ENCODE measurements at regions not wholly inside any gene's neighbourhood (a gene's known extent, or its start where the extent isn't known, plus 50 kb on each side); places are given as distances from the start of the nearest gene placed in this dataset.

DNA sequence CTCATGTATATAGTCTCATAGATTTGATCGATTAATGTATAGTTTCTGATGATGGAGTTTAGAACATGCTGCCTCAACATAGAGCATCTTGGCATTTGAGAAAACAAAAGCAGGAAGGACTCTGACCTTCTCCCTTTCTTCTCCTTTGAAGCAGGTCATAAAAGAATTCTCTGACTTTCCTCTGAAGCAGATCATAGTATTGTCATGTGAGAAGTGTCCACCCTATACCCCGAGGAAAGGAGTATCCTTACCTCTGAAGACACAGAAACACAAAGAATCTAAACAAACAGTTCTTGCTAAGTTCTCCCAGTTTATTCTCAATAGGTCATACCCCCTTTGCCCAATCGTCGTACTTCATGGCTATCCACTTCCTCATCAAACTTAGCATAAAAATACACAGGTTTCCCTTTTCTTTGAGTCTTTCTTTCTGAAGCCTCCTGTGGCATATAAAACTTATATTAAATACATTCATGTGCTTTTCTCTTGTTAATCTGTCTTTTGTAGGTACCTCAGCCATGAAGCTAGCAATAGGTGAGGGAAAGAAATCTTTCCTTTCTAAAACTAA is 194.9 kb downstream of the REEP3 start:
- no peaks in the 10 kb centered on the region for H3K36me3 Mint-ChIP-seq
- H3K4me1 Mint-ChIP-seq, result peaks cover 3% of the 10 kb centered on the region
- no peak overlapping the region for H3K4me3 Mint-ChIP-seq
- H3K27ac Mint-ChIP-seq, result peak overlapping the region; percentile 22
- no peaks in the 10 kb centered on the region for H3K27me3 Mint-ChIP-seq
- ATAC-seq (ENCODE audit: low read depth), result no peak
- DNase-seq (ENCODE audit: low spot score in 2 of 2), result no peak
- H3K9me3 Mint-ChIP-seq, result no peaks in the 10 kb centered on the region

DNA sequence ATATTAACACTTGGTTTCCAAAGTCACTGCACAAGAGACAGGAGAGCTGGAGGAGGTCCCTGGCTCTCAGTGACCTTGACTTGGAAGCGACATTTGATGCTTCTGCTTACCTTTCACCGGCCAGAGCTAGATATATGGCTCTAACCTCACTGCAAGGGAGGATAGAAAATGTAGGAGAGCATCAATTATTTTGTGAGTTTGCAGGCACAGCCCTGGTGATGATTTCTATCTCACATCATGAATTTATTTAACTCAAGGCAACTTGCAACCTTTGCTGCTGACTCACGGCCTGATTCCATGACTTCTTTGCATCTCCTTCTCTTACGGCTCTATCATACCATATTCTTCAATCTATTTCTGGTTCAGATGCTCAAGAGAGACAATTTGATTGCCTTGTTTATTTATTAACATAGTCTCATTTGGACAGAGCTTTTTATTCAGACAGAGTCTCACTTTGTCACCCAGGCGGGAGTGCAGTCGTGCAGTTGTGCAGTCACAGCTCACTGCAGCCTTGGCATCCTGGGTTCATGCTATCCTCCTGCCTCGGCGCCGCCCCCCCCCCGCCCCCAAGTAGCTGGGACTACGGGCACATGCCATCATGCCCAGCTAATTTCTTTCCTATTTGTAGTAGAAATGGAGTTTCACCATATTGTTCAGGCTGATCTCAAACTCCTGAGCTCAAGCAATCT is 196.0 kb downstream of the REEP3 start:
- Mint-ChIP-seq H3K27me3 (peaks cover 2% of the 10 kb centered on the region), H3K9me3 (no peaks in the 10 kb centered on the region), H3K36me3 (no peaks in the 10 kb centered on the region), H3K4me1 (no peaks in the 10 kb centered on the region), H3K27ac (no peak overlapping the region), H3K4me3 (no peak overlapping the region)
- DNase-seq (ENCODE audit: low spot score in 2 of 2) (no peak), ATAC-seq (ENCODE audit: low read depth) (no peak)

DNA sequence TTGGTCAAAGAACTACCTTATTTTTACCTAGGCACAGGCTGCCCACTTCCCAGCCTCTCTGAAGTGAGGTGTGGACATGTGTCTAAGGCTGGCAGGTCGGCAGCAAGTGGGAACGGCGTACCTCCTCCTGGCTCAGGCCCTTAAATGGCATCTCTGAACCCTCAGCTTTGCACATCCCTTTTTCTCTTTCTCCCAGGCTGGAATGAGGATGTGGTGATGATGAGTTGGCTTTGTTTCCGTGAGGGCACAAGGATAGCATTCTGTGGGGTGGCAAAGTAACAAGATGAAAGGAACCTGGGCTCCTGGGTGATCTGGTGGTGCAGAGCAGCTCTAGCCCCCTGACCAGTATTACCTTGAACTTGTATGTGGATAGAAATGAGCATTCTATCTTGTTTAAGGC is 196.8 kb downstream of the REEP3 start:
- Mint-ChIP-seq H3K27me3 (peaks cover 4% of the 10 kb centered on the region), H3K9me3 (no peaks in the 10 kb centered on the region), H3K36me3 (no peaks in the 10 kb centered on the region), H3K4me3 (no peak overlapping the region), H3K4me1 (no peaks in the 10 kb centered on the region), H3K27ac (no peak overlapping the region)
- ATAC-seq (ENCODE audit: low read depth) (no peak), DNase-seq (ENCODE audit: low spot score in 2 of 2) (no peak)

DNA sequence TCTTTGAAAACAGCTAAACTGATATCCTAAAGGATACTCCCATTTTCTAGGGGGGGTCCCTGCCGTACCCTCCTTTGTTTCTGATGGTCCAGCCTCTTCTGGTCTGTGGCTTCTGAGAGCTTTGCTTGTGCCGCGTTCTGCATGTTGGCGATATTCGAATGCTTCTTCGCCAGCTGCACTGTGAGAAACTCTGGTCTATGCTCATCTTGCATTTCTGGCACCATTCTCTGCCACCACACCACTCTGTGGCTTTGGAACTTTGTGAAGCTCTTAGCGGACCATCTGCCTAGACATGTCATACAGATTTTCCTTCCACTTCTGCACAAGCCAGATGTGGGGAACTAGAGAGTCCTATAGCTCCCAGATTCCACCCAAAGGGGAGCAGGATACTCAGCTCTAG is 197.2 kb downstream of the REEP3 start:
- Mint-ChIP-seq H3K36me3 (no peaks in the 10 kb centered on the region), H3K9me3 (no peaks in the 10 kb centered on the region), H3K27me3 (peaks cover 6% of the 10 kb centered on the region), H3K4me1 (no peaks in the 10 kb centered on the region), H3K4me3 (no peak overlapping the region), H3K27ac (peak overlapping the region; percentile 60)
- ATAC-seq (ENCODE audit: low read depth) (no peak), DNase-seq (ENCODE audit: low spot score in 2 of 2) (no peak)

DNA sequence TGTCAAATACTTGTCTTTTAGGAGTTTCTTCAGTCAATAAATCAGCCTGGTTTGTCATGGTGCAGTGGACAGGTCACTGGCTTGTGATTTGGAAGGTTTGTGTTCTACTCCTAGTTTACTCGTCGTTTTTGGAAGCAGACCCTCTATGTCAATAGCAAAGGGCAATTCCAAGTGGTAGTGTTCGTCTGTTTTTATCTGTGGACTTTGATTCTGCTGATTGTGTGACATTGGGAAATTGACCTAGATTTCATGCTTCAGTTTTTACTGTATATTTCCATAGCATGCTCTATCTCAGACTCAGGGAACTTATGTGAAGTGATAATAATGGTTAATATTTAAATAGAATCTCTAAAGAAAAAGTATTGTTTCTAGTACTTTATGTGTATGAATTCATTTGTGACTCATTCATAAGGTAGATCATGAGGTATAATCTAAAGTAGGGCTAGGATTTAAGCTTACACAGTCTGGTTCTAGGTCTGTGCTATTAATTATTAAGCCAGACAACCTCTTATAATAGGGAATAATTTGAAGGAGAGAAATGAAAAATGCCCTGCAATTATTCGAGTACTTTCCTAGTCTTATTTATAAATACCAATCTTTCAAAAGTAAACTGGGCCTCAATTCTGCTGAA is 198.1 kb downstream of the REEP3 start:
- Mint-ChIP-seq H3K9me3 (no peaks in the 10 kb centered on the region), H3K4me3 (no peak overlapping the region), H3K27ac (peak overlapping the region; percentile 60), H3K36me3 (no peaks in the 10 kb centered on the region), H3K27me3 (peaks cover 11% of the 10 kb centered on the region), H3K4me1 (no peaks in the 10 kb centered on the region)
- no peak for ATAC-seq (ENCODE audit: low read depth)
- no peak for DNase-seq (ENCODE audit: low spot score in 2 of 2)

DNA sequence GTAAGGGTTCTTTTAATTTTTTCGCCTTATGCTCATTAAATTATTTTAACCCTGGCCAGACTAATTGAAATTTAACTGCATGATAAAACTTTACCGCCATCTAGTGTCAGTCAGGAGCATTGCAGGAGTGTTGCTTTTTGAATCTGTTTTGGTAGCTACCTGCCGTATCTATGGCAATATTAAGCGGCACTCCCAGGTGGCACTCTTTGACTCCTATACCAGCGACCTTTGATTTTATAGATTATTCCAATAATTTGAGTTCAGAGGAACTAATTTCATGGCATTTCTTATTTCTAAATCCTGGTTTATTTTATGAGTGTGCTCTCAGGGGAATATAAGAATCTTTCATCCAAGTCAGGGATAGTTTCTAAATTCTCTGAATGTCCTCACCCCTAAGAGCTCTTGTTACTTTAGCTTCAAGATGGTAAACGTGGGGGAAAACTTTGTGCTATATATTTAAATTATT is 198.9 kb downstream of the REEP3 start:
- peak overlapping the region; percentile 65 for H3K27ac Mint-ChIP-seq
- peak; percentile 45 to 67 for DNase-seq (ENCODE audit: low spot score in 2 of 2)

DNA sequence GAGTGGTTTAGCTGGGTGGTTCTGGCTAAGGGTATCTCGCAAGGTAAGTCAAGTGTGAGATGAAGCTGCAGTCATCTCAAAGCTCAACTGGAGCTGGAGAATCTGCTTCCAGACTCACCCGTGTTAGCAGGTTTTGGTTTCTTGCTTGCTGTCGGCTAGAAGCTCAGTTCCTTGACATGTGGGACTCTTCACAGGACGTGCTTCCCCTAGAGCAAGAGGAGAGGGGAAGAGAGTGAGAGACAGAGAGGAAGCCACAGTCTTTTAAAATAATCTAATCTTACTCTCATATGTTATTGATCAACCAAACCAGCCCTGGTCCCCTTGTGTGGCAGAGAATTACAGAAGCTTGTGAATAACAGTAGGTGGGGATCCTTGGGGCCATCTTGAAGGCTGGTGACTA is 199.5 kb downstream of the REEP3 start:
- no peaks in the 10 kb centered on the region for H3K4me1 Mint-ChIP-seq
- peaks cover 14% of the 10 kb centered on the region for H3K27me3 Mint-ChIP-seq
- no peaks in the 10 kb centered on the region for H3K36me3 Mint-ChIP-seq
- DNase-seq (ENCODE audit: low spot score in 2 of 2) (no peak), ATAC-seq (ENCODE audit: low read depth) (peak; percentile 23)
- H3K27ac Mint-ChIP-seq, result peak overlapping the region; percentile 65
- H3K4me3 Mint-ChIP-seq, result no peak overlapping the region
- H3K9me3 Mint-ChIP-seq, result no peaks in the 10 kb centered on the region

More for the DNA sequence above, 198.9 kb downstream of the REEP3 start:
- Mint-ChIP-seq H3K9me3 (no peaks in the 10 kb centered on the region), H3K27me3 (peaks cover 14% of the 10 kb centered on the region), H3K36me3 (no peaks in the 10 kb centered on the region), H3K4me1 (no peaks in the 10 kb centered on the region), H3K4me3 (no peak overlapping the region)
- ATAC-seq (ENCODE audit: low read depth), result peak; percentile 83

DNA sequence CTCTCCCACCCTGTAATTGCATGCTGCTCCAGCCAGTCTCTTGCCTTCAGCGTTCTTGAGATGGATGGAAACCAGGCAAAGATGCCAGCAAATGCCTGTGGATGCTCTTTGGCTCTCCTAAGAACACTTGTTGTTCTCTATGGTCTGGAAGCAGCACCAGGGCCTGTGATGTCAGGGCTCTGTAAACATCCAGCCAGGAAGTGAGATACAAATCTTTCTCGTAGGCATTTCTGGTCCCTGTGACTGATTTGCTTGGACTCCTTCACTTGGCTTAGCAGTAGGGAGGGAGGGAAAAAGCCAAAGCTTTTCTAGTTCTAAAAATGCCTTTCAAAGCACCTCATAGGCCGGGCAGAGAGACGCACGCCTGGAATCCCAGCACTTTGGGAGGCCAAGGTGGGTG is 201.3 kb downstream of the REEP3 start:
- ATAC-seq (ENCODE audit: low read depth) (no peak), DNase-seq (ENCODE audit: low spot score in 2 of 2) (no peak)
- H3K36me3 Mint-ChIP-seq, result no peaks in the 10 kb centered on the region
- peaks cover 27% of the 10 kb centered on the region for H3K27me3 Mint-ChIP-seq
- H3K27ac Mint-ChIP-seq, result no peak overlapping the region
- no peaks in the 10 kb centered on the region for H3K9me3 Mint-ChIP-seq
- no peak overlapping the region for H3K4me3 Mint-ChIP-seq
- H3K4me1 Mint-ChIP-seq, result no peaks in the 10 kb centered on the region

DNA sequence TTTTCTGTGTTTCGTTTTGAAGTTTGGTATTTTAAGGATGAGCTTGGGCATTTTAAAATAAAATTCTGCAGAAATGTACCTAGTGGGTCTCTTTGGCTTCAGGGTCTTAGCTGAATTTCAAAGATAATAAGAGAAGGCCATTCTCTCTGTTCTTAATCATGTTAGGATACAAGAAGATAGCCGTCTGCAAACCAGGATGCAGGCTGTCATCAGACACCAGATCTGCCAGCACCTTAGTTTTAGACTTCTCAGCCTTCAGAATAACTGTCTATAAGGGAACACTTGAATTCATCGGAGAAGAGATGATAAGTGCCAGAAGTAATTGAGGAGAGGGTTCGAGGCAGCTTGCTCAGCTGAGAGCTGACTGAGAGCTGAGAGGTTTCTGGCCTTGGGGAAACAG is 202.1 kb downstream of the REEP3 start:
- H3K27ac Mint-ChIP-seq, result no peak overlapping the region
- no peaks in the 10 kb centered on the region for H3K36me3 Mint-ChIP-seq
- H3K4me1 Mint-ChIP-seq, result no peaks in the 10 kb centered on the region

DNA sequence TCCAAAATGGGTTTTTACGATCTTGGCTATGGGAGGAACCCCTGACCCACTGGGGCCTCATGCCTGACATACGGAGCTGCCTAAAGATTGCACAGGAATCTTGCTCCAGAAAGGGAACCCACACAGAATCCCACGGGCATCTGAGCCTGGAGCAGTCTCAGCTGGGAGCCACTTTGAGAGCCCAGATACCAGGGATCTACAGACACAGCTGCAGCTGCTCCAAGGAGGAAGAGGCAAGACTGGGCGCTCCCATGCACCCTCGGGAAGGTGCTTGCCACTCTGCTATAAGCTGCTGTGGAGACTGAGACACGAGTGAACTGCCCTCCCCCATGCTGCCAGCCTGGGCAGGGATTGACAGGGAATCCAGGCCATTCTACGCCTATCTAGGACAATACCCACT is 202.5 kb downstream of the REEP3 start:
- H3K36me3 Mint-ChIP-seq, result no peaks in the 10 kb centered on the region
- peaks cover 29% of the 10 kb centered on the region for H3K27me3 Mint-ChIP-seq
- no peaks in the 10 kb centered on the region for H3K9me3 Mint-ChIP-seq
- ATAC-seq (ENCODE audit: low read depth), result no peak
- H3K4me1 Mint-ChIP-seq, result no peaks in the 10 kb centered on the region
- H3K4me3 Mint-ChIP-seq, result no peak overlapping the region
- no peak for DNase-seq (ENCODE audit: low spot score in 2 of 2)
- no peak overlapping the region for H3K27ac Mint-ChIP-seq

More for the DNA sequence above, 202.1 kb downstream of the REEP3 start:
- DNase-seq (ENCODE audit: low spot score in 2 of 2), result no peak
- no peak for ATAC-seq (ENCODE audit: low read depth)
- H3K4me3 Mint-ChIP-seq, result no peak overlapping the region
- peaks cover 29% of the 10 kb centered on the region for H3K27me3 Mint-ChIP-seq
- H3K9me3 Mint-ChIP-seq, result no peaks in the 10 kb centered on the region

DNA sequence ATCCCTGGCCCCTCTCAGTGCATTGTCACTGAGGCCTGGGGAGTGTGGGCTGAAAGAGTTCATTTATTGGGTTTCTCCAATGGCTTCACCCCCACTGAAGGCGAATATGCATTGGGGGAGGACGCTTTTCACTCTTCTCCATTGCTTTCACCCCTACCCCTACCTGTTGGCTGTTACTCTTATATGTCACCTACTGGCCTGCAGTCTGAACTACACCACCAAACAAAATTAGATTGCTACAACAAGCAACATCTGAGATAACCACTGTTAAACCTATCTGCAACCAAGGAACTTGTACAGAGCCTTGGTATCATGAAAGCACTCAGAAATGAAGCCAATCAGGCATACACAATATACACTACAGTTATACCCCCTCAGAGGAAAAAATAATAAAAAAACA is 203.7 kb downstream of the REEP3 start:
- ATAC-seq (ENCODE audit: low read depth), result no peak
- no peaks in the 10 kb centered on the region for H3K4me1 Mint-ChIP-seq
- H3K9me3 Mint-ChIP-seq, result no peaks in the 10 kb centered on the region
- H3K27me3 Mint-ChIP-seq, result peaks cover 29% of the 10 kb centered on the region
- no peak overlapping the region for H3K4me3 Mint-ChIP-seq
- H3K27ac Mint-ChIP-seq, result no peak overlapping the region
- no peaks in the 10 kb centered on the region for H3K36me3 Mint-ChIP-seq
- no peak for DNase-seq (ENCODE audit: low spot score in 2 of 2)

DNA sequence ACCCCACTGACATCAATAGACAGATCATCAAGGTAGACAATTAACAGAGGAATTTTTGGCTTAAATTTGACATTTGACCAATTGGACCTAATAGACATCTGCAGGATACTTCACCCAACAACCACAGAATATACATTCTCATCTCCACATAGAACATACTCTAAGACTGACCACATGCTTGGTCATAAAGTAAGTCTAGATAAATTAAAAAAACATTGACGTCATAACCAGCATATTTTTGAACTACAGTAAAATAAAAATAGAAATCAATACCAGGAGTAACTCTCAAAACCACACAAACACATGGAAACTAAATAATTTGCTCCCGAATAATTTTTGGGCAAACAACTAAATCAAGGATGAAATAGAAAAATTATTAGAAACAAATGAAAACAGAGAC is 205.7 kb downstream of the REEP3 start:
- no peak for DNase-seq (ENCODE audit: low spot score in 2 of 2)
- no peak for ATAC-seq (ENCODE audit: low read depth)
- no peaks in the 10 kb centered on the region for H3K4me1 Mint-ChIP-seq
- H3K4me3 Mint-ChIP-seq, result no peak overlapping the region
- H3K27me3 Mint-ChIP-seq, result peaks cover 29% of the 10 kb centered on the region
- H3K9me3 Mint-ChIP-seq, result no peaks in the 10 kb centered on the region
- no peaks in the 10 kb centered on the region for H3K36me3 Mint-ChIP-seq
- no peak overlapping the region for H3K27ac Mint-ChIP-seq

DNA sequence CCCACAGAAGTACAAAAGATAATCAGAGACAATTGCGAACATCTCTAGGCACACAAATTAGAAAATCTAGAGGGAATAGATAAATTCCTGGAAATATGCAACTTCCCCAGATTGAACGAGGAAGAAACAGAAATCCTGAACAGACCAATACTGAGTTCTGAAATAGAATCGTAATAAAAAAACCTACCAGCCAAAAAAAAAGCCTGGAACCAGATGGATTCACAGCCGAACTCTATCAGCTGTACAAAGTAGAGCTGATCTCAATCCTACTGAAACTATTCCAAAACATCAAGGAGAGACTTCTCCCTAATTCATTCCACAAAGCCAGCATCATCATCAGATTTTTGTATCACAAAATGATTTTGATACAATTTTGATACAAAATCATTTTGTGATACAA is 206.4 kb downstream of the REEP3 start:
- DNase-seq (ENCODE audit: low spot score in 2 of 2) (no peak), ATAC-seq (ENCODE audit: low read depth) (no peak)
- Mint-ChIP-seq H3K4me3 (no peak overlapping the region), H3K4me1 (no peaks in the 10 kb centered on the region), H3K36me3 (no peaks in the 10 kb centered on the region), H3K27ac (no peak overlapping the region), H3K27me3 (peaks cover 25% of the 10 kb centered on the region), H3K9me3 (no peaks in the 10 kb centered on the region)

DNA sequence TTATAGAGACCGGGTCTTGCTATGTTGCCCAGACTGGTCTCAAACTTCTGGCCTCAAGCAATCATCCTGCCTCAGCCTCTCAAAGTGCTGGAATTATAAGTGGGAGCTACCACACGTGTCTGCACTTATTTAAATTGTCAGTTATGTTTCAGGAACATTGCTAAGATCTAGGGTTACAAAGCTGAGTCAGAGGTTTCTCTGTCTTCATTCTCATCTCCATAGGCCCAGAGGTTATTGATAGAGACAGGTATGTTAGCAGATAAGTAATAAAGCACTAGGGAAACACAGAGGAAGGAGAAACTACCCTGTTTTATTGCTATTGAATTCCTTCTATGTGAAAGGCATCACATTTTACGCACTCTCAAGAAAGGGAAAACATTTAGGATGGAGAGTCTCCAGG is 214.1 kb downstream of the REEP3 start:
- DNase-seq (ENCODE audit: low spot score in 2 of 2), result no peak
- Mint-ChIP-seq H3K4me1 (no peaks in the 10 kb centered on the region), H3K27ac (no peak overlapping the region), H3K36me3 (no peaks in the 10 kb centered on the region), H3K27me3 (peaks cover 1% of the 10 kb centered on the region), H3K9me3 (no peaks in the 10 kb centered on the region), H3K4me3 (no peak overlapping the region)
- no peak for ATAC-seq (ENCODE audit: low read depth)

DNA sequence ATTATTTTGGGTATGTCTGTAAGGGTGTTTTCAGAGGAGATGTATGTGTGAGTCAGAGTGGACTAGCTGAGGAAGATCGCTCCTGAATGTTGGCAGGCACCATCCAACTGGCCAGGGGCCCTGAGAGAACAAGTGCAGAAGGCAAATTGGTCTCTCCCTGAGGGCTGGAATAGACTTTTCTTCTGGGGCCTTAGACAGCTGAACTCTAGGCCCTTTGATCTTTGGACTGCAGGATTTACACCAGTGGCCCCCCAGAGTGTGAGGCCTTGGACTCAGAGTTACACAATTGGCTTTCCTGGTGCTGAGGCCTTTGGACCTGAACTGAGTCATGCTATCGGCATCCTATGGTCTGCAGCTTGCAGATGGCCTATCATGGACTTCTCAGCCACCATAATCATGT is 217.2 kb downstream of the REEP3 start:
- Mint-ChIP-seq H3K27me3 (peaks cover 6% of the 10 kb centered on the region), H3K36me3 (no peaks in the 10 kb centered on the region), H3K27ac (no peak overlapping the region), H3K9me3 (no peaks in the 10 kb centered on the region), H3K4me3 (no peak overlapping the region), H3K4me1 (peaks cover 2% of the 10 kb centered on the region)
- no peak for DNase-seq (ENCODE audit: low spot score in 2 of 2)
- no peak for ATAC-seq (ENCODE audit: low read depth)
